HCT116 (cell line): ENCODE measurements at regions not wholly inside any gene's neighbourhood (a gene's known extent, or its start where the extent isn't known, plus 50 kb on each side); places are given as distances from the start of the nearest gene placed in this dataset.

Experiments used
- ATAC-seq: fragments of 200-7000 bp; cut with Tn5 transposase; 2 replicates; pipeline ENCODE4 v1.9.1; 2020; ENCODE audit warnings: mild to moderate bottlenecking, moderate library complexity
- BruUV-seq: library from RNA; stranded (reverse); fragments of 400-500 nt; replicated peaks from 2 replicates; lab custom pipeline; 2021; lab: Mats Ljungman, UMichigan
- CTCF ChIA-PET: fragments of 300-600 bp; sonication (Branson Sonifier 250); formaldehyde crosslinking; loops from one replicate; lab custom pipeline; 2021; ENCODE audit warnings: antibody characterized with exemption; lab: Charles Lee
- POLR2A ChIA-PET: fragments of 300-600, 350-600 bp; sonication (Branson Sonifier 250); formaldehyde crosslinking; loops from one replicate; lab custom pipeline; 2021; ENCODE audit warnings: antibody characterized with exemption; lab: Charles Lee
- RAD21 ChIA-PET, 2 experiments: fragments of 300-600 bp; sonication (Branson Sonifier 250); formaldehyde crosslinking; loops; one replicate each; lab custom pipeline; 2023; ENCODE audit warnings: low total read pairs in 2 of 2; ENCODE audit not compliant: uncharacterized antibody in 2 of 2, unreplicated experiment in 2 of 2, low non-redundant PET in 1 of 2; lab: Charles Lee
- DNase-seq: peaks from one replicate; pipeline ENCODE4 v3.0.0-alpha.2; 2010; ENCODE audit warnings: low read depth, low spot score
- H2AFZ ChIP-seq: fragments of 200-600 bp; shearing (Covaris generic), sonication (generic); 2 replicates; pipeline ENCODE4 v1.6.1; 2017; ENCODE audit warnings: low read depth, mixed run types, mixed read lengths, antibody characterized with exemption, low read length; ENCODE audit not compliant: poor library complexity, severe bottlenecking
- H3K27ac ChIP-seq: 2 replicates; pipeline ENCODE4 v1.5.1; 2012; ENCODE audit warnings: low read depth, low read length
- H3K27me3 ChIP-seq: fragments of 200-600 bp; sonication (generic); 2 replicates; pipeline ENCODE4 v1.6.1; 2016; ENCODE audit warnings: mixed run types, low read length, mixed read lengths; ENCODE audit not compliant: insufficient read depth
- H3K36me3 ChIP-seq, 2 experiments: fragments of 200-500 bp in 1 of 2; fragments of 200-600 bp in 1 of 2; sonication (Bioruptor generic) in 1 of 2; sonication (generic) in 1 of 2; 2 replicates each; pipeline versions ENCODE4 v1.5.1 to v1.6.1; 2014 to 2016; ENCODE audit warnings: low read length in 2 of 2, inconsistent platforms in 1 of 2, mixed read lengths in 1 of 2, mixed run types in 1 of 2; ENCODE audit not compliant: insufficient read depth in 2 of 2, control insufficient read depth in 1 of 2
- H3K4me1 ChIP-seq, 2 experiments: fragments of 200-600 bp in 1 of 2; sonication (generic) in 1 of 2; 2 replicates each; pipeline versions ENCODE4 v1.5.1 to v1.6.1; 2012 to 2017; ENCODE audit warnings: low read length in 2 of 2, inconsistent platforms in 1 of 2, mild to moderate bottlenecking in 1 of 2, mixed read lengths in 1 of 2, mixed run types in 1 of 2, moderate library complexity in 1 of 2; ENCODE audit not compliant: insufficient read depth in 2 of 2, control insufficient read depth in 1 of 2
- H3K4me2 ChIP-seq: fragments of 200-600 bp; sonication (generic); 2 replicates; pipeline ENCODE4 v1.6.1; 2017; ENCODE audit warnings: mixed run types, low read length, mixed read lengths
- H3K4me3 ChIP-seq, 2 experiments: fragments of 200-600 bp in 1 of 2; sonication (generic) in 1 of 2; replicated peaks in 1 of 2; 2 replicates each; pipeline ENCODE4 v1.5.1; 2011 to 2016; ENCODE audit warnings: low read length in 2 of 2, control low read depth in 1 of 2, low read depth in 1 of 2, mild to moderate bottlenecking in 1 of 2, mixed read lengths in 1 of 2, mixed run types in 1 of 2
- H3K79me2 ChIP-seq: fragments of 200-600 bp; sonication (generic); 2 replicates; pipeline ENCODE4 v1.6.1; 2017; ENCODE audit warnings: mild to moderate bottlenecking, mixed run types, low read length, moderate library complexity, mixed read lengths; ENCODE audit not compliant: insufficient read depth
- H3K9ac ChIP-seq: fragments of 200-600 bp; sonication (generic); 2 replicates; pipeline ENCODE4 v1.6.1; 2016; ENCODE audit warnings: low read length, mixed read lengths
- H3K9me2 ChIP-seq: fragments of 200-600 bp; sonication (generic), shearing (Covaris generic); 2 replicates; pipeline ENCODE4 v1.6.1; 2017; ENCODE audit warnings: mixed run types, mild to moderate bottlenecking, moderate library complexity; ENCODE audit not compliant: insufficient read depth
- H3K9me3 ChIP-seq, 2 experiments: fragments of 200-500 bp in 1 of 2; fragments of 200-600 bp in 1 of 2; sonication (Bioruptor generic) in 1 of 2; sonication (generic) in 1 of 2; 2 replicates each; pipeline ENCODE4 v1.6.1; 2014 to 2017; ENCODE audit warnings: low read length in 2 of 2, mixed read lengths in 2 of 2, inconsistent platforms in 1 of 2, low read depth in 1 of 2, mild to moderate bottlenecking in 1 of 2, mixed run types in 1 of 2, moderate library complexity in 1 of 2; ENCODE audit not compliant: control insufficient read depth in 1 of 2, insufficient read depth in 1 of 2
- H4K20me1 ChIP-seq: fragments of 200-600 bp; sonication (generic), shearing (Covaris generic); 2 replicates; pipeline ENCODE4 v1.6.1; 2017; ENCODE audit warnings: mixed run types, mild to moderate bottlenecking, moderate library complexity; ENCODE audit not compliant: insufficient read depth
- FOSL1 ChIP-seq: IDR thresholded peaks from 2 replicates; pipeline ENCODE4 v1.6.1; 2012; ENCODE audit warnings: low read depth
- POLR2AphosphoS5 ChIP-seq: IDR thresholded peaks from 2 replicates; pipeline ENCODE4 v1.6.1; 2011; ENCODE audit warnings: mild to moderate bottlenecking, low read depth, low read length, moderate library complexity
- RAD21 ChIP-seq: IDR thresholded peaks from 2 replicates; pipeline ENCODE4 v1.6.1; 2012; ENCODE audit warnings: low read depth, mild to moderate bottlenecking
- SIN3A ChIP-seq: IDR thresholded peaks from 2 replicates; pipeline ENCODE4 v1.6.1; 2012; ENCODE audit warnings: low read depth
- SP1 ChIP-seq: IDR thresholded peaks from 2 replicates; pipeline ENCODE4 v1.6.1; 2012; ENCODE audit warnings: low read depth
- TCF7L2 ChIP-seq: IDR thresholded peaks from 2 replicates; pipeline ENCODE4 v1.7.0; 2011; ENCODE audit warnings: borderline replicate concordance, inconsistent platforms; ENCODE audit not compliant: insufficient read depth, insufficient read length; ENCODE audit errors: extremely low read depth
- ZFX ChIP-seq: fragments of 450-650 bp; IDR thresholded peaks from 2 replicates; pipeline ENCODE4 v1.6.1; 2017
- intact Hi-C: fragments of 100-400 bp; cut with micrococcal nuclease; formaldehyde crosslinking; loops from 2 replicates; pipeline ENCODE4 v1.10.0; 2022
- TF ChIP-seq, protein P1 (sequence below): IDR thresholded peaks from 2 replicates; pipeline ENCODE4 v1.6.1; 2012
- TF ChIP-seq, protein P2 (sequence below): IDR thresholded peaks from 2 replicates; pipeline ENCODE4 v1.6.1; 2012
- TF ChIP-seq, protein P3 (sequence below), 3 experiments: fragments of 200-600 bp in 1 of 3; sonication (generic) in 1 of 3; IDR thresholded peaks in 2 of 3; conservative IDR thresholded peaks in 1 of 3; 2 replicates each; pipeline ENCODE4 v1.5.1; 2012 to 2017; ENCODE audit warnings: low read depth in 2 of 3, low read length in 2 of 3, antibody characterized with exemption in 1 of 3, borderline replicate concordance in 1 of 3, control low read depth in 1 of 3, mild to moderate bottlenecking in 1 of 3, mixed read lengths in 1 of 3, mixed run types in 1 of 3, moderate library complexity in 1 of 3; ENCODE audit not compliant: insufficient read depth in 1 of 3
- TF ChIP-seq, protein P4 (sequence below): IDR thresholded peaks from 2 replicates; pipeline ENCODE4 v1.6.1; 2012; ENCODE audit warnings: low read depth

DNA sequence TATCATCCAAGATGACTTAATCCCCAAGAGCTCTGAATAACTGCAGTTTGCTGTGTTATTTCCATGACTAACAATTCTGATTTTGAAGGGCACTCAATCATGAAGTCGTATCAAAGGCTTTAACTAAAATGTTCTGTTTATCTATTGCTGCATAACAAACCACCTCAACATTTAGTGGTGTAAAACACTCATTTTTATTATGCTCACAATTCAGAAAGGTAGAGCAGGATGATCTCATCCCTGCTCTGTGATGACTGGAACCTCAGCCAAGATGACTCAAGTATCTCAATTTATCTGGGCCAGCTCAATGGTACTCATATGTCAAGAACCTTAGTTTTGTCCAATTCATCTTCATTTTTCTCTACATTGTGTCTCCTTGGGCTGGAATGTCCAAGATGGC, 451.1 kb downstream of the PPARGC1A start:
- no peaks in the 10 kb centered on the region for H3K4me1 ChIP-seq
- no TSS peak for BruUV-seq
- ChIA-PET RAD21 (no interaction called here), POLR2A (no interaction called here)
- H3K4me3 ChIP-seq = no peak overlapping the region
- H4K20me1 ChIP-seq = no peaks in the 10 kb centered on the region
- H3K4me2 ChIP-seq = no peak overlapping the region
- no peak for DNase-seq
- peaks cover 7 to 39% of the 10 kb centered on the region in 2 experiments; a peak in 3 of 4 replicates for H3K9me3 ChIP-seq
- intact Hi-C loops = no loop called here
- no peaks in the 10 kb centered on the region for H3K27me3 ChIP-seq
- no peak overlapping the region for H3K27ac ChIP-seq
- no peak overlapping the region for H3K9ac ChIP-seq
- H3K9me2 ChIP-seq = no peaks in the 10 kb centered on the region
- H3K79me2 ChIP-seq = no peaks in the 10 kb centered on the region
- H3K36me3 ChIP-seq = no peaks in the 10 kb centered on the region
- no peak overlapping the region for H2AFZ ChIP-seq
- ATAC-seq = no peak
- TF ChIP-seq SIN3A = no peak
- TF ChIP-seq FOSL1 = no peak
- TF ChIP-seq TCF7L2 = no peak
- TF ChIP-seq, protein P1, sequence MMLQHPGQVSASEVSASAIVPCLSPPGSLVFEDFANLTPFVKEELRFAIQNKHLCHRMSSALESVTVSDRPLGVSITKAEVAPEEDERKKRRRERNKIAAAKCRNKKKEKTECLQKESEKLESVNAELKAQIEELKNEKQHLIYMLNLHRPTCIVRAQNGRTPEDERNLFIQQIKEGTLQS = no peak
- no peak for TF ChIP-seq RAD21
- TF ChIP-seq, protein P2, sequence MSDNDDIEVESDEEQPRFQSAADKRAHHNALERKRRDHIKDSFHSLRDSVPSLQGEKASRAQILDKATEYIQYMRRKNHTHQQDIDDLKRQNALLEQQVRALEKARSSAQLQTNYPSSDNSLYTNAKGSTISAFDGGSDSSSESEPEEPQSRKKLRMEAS = no peak
- no peak for TF ChIP-seq SP1
- TF ChIP-seq, protein P3, sequence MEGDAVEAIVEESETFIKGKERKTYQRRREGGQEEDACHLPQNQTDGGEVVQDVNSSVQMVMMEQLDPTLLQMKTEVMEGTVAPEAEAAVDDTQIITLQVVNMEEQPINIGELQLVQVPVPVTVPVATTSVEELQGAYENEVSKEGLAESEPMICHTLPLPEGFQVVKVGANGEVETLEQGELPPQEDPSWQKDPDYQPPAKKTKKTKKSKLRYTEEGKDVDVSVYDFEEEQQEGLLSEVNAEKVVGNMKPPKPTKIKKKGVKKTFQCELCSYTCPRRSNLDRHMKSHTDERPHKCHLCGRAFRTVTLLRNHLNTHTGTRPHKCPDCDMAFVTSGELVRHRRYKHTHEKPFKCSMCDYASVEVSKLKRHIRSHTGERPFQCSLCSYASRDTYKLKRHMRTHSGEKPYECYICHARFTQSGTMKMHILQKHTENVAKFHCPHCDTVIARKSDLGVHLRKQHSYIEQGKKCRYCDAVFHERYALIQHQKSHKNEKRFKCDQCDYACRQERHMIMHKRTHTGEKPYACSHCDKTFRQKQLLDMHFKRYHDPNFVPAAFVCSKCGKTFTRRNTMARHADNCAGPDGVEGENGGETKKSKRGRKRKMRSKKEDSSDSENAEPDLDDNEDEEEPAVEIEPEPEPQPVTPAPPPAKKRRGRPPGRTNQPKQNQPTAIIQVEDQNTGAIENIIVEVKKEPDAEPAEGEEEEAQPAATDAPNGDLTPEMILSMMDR (IDR thresholded peaks at IDR 0.05 in 2 of 3, conservative IDR thresholded peaks at IDR 0.05 in 1 of 3; ENCODE audit: borderline replicate concordance in 1 of 3, insufficient read depth in 1 of 3, low read depth in 2 of 3, low read length in 2 of 3) = no peak
- TF ChIP-seq, protein P4, sequence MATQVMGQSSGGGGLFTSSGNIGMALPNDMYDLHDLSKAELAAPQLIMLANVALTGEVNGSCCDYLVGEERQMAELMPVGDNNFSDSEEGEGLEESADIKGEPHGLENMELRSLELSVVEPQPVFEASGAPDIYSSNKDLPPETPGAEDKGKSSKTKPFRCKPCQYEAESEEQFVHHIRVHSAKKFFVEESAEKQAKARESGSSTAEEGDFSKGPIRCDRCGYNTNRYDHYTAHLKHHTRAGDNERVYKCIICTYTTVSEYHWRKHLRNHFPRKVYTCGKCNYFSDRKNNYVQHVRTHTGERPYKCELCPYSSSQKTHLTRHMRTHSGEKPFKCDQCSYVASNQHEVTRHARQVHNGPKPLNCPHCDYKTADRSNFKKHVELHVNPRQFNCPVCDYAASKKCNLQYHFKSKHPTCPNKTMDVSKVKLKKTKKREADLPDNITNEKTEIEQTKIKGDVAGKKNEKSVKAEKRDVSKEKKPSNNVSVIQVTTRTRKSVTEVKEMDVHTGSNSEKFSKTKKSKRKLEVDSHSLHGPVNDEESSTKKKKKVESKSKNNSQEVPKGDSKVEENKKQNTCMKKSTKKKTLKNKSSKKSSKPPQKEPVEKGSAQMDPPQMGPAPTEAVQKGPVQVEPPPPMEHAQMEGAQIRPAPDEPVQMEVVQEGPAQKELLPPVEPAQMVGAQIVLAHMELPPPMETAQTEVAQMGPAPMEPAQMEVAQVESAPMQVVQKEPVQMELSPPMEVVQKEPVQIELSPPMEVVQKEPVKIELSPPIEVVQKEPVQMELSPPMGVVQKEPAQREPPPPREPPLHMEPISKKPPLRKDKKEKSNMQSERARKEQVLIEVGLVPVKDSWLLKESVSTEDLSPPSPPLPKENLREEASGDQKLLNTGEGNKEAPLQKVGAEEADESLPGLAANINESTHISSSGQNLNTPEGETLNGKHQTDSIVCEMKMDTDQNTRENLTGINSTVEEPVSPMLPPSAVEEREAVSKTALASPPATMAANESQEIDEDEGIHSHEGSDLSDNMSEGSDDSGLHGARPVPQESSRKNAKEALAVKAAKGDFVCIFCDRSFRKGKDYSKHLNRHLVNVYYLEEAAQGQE = no peak
- no peak for TF ChIP-seq POLR2AphosphoS5
- TF ChIP-seq ZFX = no peak
- TF ChIP-seq, all 23 proteins: peak for 0
- CTCF ChIA-PET = no interaction called here
